Upper lobe of left lung (tissue), 4 donors: ENCODE measurements at regions not wholly inside any gene's neighbourhood (a gene's known extent, or its start where the extent isn't known, plus 50 kb on each side); places are given as distances from the start of the nearest gene placed in this dataset.

ENCODE experiments used
- EP300 ChIP-seq, 4 donors: sonication (generic); formaldehyde crosslinking; IDR thresholded peaks; one replicate each; pipeline ENCODE4 v1.5.1; 2017; ENCODE audit warnings: antibody characterized with exemption in 4 of 4, control low read depth in 2 of 4
- POLR2A ChIP-seq, 4 donors: fragments of 450-650 bp; IDR thresholded peaks; one replicate each; pipeline ENCODE4 v1.5.1; 2016 to 2017; ENCODE audit warnings: antibody characterized with exemption in 4 of 4, mild to moderate bottlenecking in 2 of 4
- POLR2AphosphoS5 ChIP-seq, 2 donors: sonication (generic); formaldehyde crosslinking; IDR thresholded peaks; one replicate each; pipeline ENCODE4 v1.5.1; 2017; ENCODE audit warnings: antibody characterized with exemption in 2 of 2
- TF ChIP-seq, protein P1 (sequence below), 6 experiments: fragments of 450-650 bp in 4 of 6; fragments of 200-600 bp in 2 of 6; sonication (generic) in 2 of 6; IDR thresholded peaks; one replicate each; pipeline ENCODE4 v1.5.1; 2016 to 2019; ENCODE audit warnings: antibody characterized with exemption in 6 of 6

DNA sequence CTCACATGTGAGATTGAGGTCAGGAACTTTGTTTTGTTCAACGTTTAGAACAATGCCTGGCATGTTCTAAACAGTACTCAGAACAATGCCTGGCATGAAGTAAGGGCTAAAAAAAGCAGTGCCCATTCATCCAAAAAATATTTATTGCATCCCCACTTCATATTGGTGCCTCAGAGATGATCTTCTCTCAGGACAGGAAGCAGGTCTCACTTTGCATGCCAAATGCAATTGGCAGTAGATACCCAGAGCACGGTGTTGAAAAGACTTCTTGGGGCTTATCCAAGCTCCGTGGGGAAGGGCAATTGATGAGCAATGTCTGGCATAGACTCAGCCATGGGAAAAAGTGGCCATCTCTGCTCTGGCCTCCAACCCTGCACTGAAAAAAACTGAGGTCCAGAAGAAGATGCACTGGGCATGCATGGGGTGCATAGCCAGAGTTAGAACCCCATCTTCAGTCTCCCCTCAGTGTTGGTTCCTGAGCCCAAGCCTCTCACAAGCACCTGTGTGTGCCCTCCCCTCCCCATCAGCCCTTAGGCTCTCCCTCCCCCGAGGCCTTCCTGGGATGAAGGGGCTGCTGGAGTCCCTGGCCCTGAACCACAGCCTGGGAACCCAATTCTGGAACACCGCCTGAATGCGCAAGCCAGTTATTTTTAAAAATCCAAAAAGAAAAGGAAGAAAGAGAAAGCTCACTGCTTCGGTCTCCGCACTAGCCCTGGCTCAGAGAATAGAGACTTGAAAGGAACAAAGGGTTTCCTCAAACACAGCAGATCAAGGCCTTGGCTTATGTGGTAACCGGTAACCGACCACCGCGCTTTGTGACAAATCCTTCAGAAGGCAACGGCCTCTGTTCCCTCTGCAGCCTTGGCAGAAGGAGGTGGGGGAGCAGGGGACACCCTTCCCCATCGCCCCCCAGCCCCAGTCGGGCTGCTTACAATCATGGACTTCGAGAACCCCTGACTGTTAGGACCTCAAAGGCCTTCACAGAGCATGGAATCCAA is 78.5 kb upstream of the SIRPA start:
- TF ChIP-seq, protein P1, sequence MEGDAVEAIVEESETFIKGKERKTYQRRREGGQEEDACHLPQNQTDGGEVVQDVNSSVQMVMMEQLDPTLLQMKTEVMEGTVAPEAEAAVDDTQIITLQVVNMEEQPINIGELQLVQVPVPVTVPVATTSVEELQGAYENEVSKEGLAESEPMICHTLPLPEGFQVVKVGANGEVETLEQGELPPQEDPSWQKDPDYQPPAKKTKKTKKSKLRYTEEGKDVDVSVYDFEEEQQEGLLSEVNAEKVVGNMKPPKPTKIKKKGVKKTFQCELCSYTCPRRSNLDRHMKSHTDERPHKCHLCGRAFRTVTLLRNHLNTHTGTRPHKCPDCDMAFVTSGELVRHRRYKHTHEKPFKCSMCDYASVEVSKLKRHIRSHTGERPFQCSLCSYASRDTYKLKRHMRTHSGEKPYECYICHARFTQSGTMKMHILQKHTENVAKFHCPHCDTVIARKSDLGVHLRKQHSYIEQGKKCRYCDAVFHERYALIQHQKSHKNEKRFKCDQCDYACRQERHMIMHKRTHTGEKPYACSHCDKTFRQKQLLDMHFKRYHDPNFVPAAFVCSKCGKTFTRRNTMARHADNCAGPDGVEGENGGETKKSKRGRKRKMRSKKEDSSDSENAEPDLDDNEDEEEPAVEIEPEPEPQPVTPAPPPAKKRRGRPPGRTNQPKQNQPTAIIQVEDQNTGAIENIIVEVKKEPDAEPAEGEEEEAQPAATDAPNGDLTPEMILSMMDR (IDR thresholded peaks at IDR 0.05): no peak
- no peak for TF ChIP-seq POLR2A (IDR thresholded peaks at IDR 0.05)
- TF ChIP-seq POLR2AphosphoS5 (IDR thresholded peaks at IDR 0.05): no peak
- no peak for TF ChIP-seq EP300 (IDR thresholded peaks at IDR 0.05)
